ENCODE measurements at regions not wholly inside any gene's neighbourhood (a gene's known extent, or its start where the extent isn't known, plus 50 kb on each side); places are given as distances from the start of the nearest gene placed in this dataset.
"Not testable (repeated sequence)": the region's sequence is repeated elsewhere in the genome, so short reads cannot be mapped to it uniquely, and the experiment has no call there.

DNA sequence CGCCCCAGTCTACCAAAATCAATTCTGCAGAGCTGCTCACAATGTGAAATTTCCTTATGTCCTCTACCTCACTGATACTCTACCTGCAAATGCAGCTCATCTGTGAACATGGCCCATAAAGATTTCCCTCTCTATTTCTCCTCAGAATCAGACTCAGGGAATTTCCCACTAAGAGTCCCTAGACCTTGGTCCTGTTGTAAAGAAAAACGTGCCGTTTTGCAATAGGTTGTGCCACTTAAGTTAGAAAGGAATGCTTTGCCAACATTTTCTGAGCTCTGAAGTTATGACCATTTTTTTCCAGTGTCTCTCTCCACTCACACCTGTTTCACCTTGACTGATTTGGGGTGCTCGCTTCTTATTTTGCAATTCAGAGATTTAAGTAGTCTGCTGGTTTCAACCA lies 100.7 kb downstream of the SPDYE17 start:
- TF ChIP-seq, protein P1, sequence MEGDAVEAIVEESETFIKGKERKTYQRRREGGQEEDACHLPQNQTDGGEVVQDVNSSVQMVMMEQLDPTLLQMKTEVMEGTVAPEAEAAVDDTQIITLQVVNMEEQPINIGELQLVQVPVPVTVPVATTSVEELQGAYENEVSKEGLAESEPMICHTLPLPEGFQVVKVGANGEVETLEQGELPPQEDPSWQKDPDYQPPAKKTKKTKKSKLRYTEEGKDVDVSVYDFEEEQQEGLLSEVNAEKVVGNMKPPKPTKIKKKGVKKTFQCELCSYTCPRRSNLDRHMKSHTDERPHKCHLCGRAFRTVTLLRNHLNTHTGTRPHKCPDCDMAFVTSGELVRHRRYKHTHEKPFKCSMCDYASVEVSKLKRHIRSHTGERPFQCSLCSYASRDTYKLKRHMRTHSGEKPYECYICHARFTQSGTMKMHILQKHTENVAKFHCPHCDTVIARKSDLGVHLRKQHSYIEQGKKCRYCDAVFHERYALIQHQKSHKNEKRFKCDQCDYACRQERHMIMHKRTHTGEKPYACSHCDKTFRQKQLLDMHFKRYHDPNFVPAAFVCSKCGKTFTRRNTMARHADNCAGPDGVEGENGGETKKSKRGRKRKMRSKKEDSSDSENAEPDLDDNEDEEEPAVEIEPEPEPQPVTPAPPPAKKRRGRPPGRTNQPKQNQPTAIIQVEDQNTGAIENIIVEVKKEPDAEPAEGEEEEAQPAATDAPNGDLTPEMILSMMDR (IDR thresholded peaks at IDR 0.05) = not testable (repeated sequence)
- TF ChIP-seq TCF7L2 (IDR thresholded peaks at IDR 0.05; ENCODE audit: low read depth, low read length) = not testable (repeated sequence)
